ENCODE measurements at regions not wholly inside any gene's neighbourhood (a gene's known extent, or its start where the extent isn't known, plus 50 kb on each side); places are given as distances from the start of the nearest gene placed in this dataset.

DNA sequence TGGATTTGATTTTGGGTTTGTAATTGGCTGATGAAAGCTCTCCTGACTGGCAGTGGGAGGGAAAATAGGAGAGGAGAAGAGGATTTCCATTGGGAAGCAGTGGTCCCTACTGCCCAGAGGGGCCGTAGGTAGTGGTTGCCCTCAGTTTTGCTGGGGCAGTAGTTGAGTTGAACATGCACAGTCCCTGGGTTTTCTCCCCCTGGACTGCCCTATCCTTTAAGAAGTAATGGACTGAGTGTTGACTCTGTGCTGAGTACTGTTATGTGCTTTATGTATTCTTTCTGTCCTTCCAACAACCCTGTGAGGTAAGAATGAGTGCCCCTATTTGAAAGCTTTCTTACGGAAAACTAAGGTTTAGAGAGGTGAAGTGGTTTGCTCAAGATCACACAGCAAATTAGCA, 111.2 kb upstream of the RPS23 start:
- TF ChIP-seq POLR2AphosphoS5 (IDR thresholded peaks at IDR 0.05; ENCODE audit: low read depth) (no peak), SPI1 (IDR thresholded peaks at IDR 0.05; ENCODE audit: borderline replicate concordance, low read depth) (no peak), GABPA (IDR thresholded peaks at IDR 0.05; ENCODE audit: low read depth) (no peak)
- TF ChIP-seq, protein P1, sequence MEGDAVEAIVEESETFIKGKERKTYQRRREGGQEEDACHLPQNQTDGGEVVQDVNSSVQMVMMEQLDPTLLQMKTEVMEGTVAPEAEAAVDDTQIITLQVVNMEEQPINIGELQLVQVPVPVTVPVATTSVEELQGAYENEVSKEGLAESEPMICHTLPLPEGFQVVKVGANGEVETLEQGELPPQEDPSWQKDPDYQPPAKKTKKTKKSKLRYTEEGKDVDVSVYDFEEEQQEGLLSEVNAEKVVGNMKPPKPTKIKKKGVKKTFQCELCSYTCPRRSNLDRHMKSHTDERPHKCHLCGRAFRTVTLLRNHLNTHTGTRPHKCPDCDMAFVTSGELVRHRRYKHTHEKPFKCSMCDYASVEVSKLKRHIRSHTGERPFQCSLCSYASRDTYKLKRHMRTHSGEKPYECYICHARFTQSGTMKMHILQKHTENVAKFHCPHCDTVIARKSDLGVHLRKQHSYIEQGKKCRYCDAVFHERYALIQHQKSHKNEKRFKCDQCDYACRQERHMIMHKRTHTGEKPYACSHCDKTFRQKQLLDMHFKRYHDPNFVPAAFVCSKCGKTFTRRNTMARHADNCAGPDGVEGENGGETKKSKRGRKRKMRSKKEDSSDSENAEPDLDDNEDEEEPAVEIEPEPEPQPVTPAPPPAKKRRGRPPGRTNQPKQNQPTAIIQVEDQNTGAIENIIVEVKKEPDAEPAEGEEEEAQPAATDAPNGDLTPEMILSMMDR (IDR thresholded peaks at IDR 0.05; ENCODE audit: insufficient read depth, low read length): no peak
- TF ChIP-seq, protein P2, sequence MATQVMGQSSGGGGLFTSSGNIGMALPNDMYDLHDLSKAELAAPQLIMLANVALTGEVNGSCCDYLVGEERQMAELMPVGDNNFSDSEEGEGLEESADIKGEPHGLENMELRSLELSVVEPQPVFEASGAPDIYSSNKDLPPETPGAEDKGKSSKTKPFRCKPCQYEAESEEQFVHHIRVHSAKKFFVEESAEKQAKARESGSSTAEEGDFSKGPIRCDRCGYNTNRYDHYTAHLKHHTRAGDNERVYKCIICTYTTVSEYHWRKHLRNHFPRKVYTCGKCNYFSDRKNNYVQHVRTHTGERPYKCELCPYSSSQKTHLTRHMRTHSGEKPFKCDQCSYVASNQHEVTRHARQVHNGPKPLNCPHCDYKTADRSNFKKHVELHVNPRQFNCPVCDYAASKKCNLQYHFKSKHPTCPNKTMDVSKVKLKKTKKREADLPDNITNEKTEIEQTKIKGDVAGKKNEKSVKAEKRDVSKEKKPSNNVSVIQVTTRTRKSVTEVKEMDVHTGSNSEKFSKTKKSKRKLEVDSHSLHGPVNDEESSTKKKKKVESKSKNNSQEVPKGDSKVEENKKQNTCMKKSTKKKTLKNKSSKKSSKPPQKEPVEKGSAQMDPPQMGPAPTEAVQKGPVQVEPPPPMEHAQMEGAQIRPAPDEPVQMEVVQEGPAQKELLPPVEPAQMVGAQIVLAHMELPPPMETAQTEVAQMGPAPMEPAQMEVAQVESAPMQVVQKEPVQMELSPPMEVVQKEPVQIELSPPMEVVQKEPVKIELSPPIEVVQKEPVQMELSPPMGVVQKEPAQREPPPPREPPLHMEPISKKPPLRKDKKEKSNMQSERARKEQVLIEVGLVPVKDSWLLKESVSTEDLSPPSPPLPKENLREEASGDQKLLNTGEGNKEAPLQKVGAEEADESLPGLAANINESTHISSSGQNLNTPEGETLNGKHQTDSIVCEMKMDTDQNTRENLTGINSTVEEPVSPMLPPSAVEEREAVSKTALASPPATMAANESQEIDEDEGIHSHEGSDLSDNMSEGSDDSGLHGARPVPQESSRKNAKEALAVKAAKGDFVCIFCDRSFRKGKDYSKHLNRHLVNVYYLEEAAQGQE (IDR thresholded peaks at IDR 0.05; ENCODE audit: insufficient replicate concordance, low read depth): no peak

Data from HL-60 (cell line).